ENCODE measurements at regions not wholly inside any gene's neighbourhood (a gene's known extent, or its start where the extent isn't known, plus 50 kb on each side); places are given as distances from the start of the nearest gene placed in this dataset.

DNA sequence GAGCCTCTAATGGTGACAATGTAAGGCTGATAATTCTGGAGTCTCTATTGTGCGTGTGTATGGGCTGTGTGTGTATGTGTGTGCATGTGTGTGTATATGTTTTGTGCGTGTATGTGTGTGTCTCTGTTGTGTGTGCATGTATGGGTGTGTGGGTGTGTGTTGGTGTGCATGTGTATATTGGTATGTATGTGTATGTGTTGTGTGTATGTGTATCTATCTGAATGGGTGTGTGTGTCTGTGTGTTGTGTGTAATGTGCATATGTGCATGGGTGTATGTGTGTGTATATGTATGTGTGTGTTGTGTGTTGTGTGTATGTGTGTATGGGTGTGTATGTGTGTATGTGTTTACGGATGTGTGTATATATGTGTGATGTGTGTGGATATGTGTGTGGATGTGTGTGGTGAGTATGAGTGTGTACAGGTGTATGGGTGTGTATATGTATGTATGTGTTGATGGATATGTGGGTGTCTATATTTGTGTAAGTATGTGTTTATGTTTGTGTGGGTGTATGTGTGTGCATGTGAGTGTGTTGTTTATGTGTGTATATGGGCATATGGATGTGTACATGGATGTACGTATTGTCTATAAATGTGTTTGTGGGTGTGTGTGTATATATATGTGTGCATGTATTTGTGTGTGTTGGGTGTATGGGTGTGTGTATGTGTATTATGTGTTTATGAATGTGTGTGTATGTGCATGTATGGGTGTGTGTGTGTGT, 366.7 kb downstream of the UQCRFS1 start:
- DNase-seq (ENCODE audit: low read depth in 2 of 2): no peak

DNA sequence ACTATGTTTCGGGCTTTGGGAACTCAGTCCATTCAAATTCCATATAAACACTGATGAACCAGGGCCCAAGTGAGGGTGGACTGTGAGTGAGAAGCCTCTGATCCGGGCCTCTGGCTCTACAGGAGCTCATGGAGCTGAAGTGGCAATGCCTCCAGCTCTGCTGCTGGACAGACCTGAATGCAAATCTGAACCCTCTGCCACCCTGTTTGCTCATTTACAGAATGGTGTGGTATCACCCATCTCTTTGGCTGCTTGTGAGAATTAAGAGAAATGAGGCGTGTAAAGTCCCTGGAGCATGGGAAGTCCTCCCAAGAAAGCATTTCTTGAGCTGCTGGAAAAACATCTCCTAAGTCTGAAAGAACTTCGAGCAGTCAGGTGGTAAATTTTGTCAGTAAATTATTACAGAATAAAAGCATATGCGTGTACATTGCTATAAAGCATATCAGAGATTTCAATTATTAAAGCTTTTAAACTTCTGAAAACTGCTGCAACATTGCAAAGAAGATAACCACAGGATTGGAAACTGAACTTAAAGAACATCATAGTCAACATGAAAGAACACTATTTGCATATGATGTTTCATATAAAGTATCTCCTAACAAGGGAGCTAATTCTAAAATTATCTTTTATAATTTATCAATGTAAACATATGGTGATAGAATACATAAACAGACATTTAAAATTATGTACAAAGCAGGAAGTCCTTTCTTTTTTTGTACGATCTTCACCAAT, 369.0 kb downstream of the UQCRFS1 start:
- no peak for DNase-seq (ENCODE audit: low read depth in 2 of 2)

DNA sequence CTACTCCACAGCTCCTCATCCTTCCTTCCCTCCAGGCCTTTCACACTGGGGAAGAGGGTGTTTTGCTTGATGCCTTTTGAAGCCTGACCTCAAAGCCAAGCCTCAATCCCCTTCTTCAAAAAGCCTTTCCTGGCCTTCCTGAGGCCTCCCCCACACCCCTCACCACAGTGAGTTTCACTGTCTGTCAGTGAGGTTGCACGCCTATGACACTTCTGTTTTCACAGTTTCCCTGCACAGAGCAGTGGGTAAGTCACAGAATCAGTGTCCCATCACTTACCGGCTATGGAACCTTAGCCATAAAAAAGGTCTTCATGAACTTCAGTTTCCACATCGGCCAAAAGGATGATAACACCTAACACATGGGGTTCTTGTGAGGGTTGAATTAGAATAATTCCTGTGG, 371.4 kb downstream of the UQCRFS1 start:
- DNase-seq (ENCODE audit: low read depth in 2 of 2): no peak

GRCh38 chr19:28840891-28841290, 372.1 kb downstream of the UQCRFS1 start:
- no peak for DNase-seq (ENCODE audit: low read depth in 2 of 2)

GRCh38 chr19:28839455-28839854, 373.5 kb downstream of the UQCRFS1 start:
- no peak for DNase-seq (ENCODE audit: low read depth in 2 of 2)

- DNase-seq (ENCODE audit: low read depth in 2 of 2): no peak
Observed at GRCh38 chr19:28838909-28839308, 374.0 kb downstream of the UQCRFS1 start.

GRCh38 chr19:28836421-28836820, 376.5 kb downstream of the UQCRFS1 start:
- no peak for DNase-seq (ENCODE audit: low read depth in 2 of 2)

GRCh38 chr19:28834996-28835395, 378.0 kb downstream of the UQCRFS1 start:
- no peak for DNase-seq (ENCODE audit: low read depth in 2 of 2)

DNA sequence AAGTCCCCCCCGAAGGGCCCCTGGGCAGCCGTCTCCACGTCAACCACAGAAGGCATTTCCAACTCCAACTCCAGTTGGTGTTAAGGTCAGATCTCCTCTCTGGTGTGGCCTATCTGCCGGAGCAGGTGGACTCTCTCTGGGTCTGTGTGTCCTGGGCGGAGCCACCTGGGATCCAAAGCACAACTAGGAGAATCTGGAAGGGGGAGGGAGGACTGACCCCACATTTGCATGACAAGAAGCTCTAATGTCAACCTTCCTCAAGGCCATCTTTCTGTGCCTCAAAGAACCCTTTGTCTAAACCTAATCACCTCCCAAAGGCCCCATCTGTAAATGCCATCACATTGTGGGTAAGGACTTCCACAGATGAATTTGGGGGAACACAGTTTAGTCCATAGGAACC, 381.5 kb downstream of the UQCRFS1 start:
- DNase-seq (ENCODE audit: low read depth in 2 of 2): no peak

DNA sequence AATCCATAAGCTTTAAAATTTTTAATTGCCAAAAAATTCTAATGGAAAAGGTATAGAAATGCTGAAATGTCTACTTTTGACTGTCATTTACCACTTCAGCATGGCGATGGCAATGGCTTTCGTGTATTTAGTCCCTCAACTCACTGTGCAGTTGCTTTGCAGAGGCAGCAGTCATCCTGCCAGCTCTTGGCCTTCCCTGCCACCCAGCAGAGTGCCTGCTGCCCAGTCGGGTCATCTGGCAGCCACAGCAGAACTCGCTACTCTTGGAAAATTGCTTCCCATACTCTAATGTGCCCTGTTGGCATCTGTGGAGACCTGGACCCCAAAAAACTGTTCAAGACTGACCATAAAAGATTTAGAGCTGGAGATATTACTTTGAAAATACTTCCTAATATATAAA, 383.2 kb downstream of the UQCRFS1 start:
- DNase-seq (ENCODE audit: low read depth in 2 of 2): no peak

GRCh38 chr19:28829359-28829758, 383.6 kb downstream of the UQCRFS1 start:
- DNase-seq (ENCODE audit: low read depth in 2 of 2): no peak

- DNase-seq (ENCODE audit: low read depth in 2 of 2): no peak
Observed at GRCh38 chr19:28828276-28828870, 384.6 kb downstream of the UQCRFS1 start.

DNA sequence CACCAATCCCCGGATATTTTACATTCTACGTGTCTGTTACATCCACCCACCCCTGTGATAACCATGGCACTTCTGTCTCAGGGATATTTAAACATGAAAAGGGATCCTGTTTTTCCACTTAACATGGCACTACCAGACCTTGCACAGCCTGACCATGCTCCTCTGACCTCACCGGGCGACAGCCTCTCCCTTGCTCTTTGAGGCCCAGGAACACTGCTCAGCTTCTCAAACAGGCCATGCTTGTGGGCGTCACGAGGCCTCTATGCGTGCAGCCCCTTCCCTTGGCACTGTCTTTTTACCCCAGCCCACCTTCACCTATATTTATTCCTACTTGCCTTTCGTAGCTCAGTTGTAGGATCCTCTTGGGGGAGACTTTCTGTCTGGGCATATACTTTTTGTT, 385.6 kb downstream of the UQCRFS1 start:
- no peak for DNase-seq (ENCODE audit: low read depth in 2 of 2)

DNA sequence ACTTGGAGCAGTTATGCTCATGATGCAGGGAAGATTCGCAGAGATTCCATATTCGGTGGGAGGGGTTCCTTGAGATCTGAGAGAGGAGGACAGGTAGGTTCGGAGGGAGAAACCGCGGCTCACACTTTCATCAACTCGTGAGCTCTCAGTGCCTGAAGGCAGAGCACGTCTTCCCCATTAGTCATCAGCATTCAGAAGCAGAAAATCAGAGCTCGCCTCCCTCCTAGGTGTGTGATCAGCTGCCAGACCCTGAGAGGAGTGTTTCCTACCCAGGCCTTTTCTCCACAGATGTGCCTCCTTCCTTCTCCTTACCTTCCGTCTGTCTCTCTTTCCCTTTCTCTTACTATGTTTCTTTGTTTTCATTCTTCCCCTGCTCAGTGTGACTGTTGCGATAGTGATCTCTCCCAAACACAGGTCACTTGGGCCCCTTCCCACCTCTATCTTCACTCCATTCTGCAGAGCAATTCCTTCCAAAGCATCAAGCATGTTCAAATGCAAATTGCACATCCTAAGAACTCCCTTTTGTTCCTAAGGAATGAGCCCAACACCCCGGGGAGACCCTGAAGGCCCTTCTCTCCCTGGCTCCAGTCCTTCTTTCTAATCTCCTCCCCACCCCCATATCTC, 389.5 kb downstream of the UQCRFS1 start:
- no peak for DNase-seq (ENCODE audit: low read depth in 2 of 2)

- DNase-seq (ENCODE audit: low read depth in 2 of 2): no peak
Observed at GRCh38 chr19:28820289-28820688, 392.7 kb downstream of the UQCRFS1 start.

GRCh38 chr19:28815257-28815656, 397.7 kb downstream of the UQCRFS1 start:
- no peak for DNase-seq (ENCODE audit: low read depth in 2 of 2)

DNA sequence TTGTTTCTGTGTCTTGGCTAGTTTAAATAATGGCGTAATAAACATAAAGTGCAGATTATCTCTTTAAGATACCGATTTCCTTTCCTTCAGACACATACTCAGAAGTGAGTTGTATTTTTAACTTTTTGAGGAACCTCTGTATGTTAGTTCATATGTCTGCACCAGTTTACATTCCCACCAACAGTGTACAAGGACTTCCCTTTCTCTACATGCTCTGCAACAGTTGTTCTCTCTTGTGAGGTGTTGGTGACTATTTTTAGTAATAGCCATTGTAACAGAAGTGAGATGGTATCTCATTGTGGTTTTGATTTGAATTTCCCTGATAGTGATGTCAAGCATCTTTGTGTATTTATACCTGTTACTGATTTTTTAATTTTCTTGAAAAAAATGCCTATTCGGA, 418.6 kb downstream of the UQCRFS1 start:
- no peak for DNase-seq (ENCODE audit: low read depth in 2 of 2)

DNA sequence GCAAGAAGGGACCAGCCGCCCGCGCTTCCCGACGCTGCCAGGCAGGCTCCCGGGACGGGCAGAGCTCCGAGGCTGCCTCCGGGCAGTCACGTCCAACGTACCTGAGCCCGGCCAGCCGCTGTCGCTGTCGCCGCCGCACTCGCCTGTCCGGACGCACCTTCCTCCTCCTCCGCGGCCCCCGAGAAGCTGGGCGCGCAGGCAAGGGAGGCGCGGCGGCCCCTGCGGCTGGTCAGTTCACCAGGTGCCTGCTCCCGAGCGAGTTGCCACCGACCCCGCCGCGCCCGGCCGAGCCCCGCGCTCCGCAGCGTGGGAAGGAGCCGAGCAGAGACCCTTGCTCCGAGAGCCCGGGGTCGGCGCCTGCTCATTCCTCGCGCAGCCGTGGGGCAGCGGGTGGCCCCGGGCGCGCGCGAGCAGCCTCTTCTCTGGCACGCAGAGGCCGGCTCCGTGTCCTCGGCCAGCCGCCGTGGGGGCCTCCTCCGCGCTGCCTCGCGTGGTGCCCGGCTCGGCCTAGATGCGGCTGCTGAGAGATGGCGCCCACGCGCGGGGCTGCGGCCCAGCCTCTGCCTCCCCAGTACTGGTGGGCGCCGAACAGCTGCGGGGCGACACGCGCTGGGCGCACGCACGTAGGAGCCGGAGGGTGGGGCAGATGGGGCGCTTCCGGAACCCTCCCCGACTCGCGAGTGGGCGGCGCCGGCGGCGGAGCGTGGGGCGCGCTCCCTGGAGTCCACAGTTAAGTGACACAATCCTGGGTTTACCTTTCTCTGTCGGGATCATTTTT, 419.4 kb downstream of the UQCRFS1 start:
- no peak for DNase-seq (ENCODE audit: low read depth in 2 of 2)

GRCh38 chr19:28785971-28786370, 427.0 kb downstream of the UQCRFS1 start:
- no peak for DNase-seq (ENCODE audit: low read depth in 2 of 2)

DNA sequence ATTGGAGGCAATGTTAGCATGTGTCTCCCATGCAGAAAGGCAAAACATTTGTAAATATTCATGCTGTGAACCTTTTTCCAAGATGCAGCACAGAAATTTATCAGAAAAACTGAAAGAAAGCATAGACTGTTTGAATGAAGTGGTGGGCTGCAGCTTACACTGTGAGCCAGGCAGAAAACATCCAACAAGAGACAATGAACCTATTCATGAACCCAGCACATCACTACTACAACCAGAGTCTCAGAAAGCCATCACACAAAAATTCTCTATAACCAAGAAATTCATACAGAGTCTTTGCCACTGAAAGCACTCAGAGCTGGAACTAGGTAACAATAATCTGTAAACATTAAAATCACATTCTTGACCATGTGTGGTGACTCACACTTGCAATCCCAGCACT, 448.9 kb downstream of the UQCRFS1 start:
- DNase-seq (ENCODE audit: low read depth in 2 of 2): no peak

DNA sequence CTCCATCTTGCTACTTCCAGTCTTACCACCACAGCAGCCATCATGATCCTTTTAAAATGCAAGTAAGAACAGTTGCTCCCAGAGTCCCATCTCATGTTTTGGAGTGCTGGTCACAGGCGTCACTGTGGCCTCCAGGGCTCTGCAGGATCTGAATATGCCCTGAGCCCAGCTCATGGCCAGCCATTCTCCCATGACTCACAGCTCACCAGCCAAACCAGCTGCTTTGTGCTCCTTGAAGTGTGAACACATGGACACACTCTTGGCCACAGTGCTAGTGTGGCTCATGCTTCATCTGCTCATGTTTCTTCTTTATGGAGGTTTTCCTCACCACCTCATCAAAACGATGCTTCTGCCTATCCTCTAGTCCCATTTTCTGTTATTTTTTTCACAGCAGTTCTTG, 466.5 kb downstream of the UQCRFS1 start:
- DNase-seq (ENCODE audit: low read depth in 2 of 2): no peak

- no peak for DNase-seq (ENCODE audit: low read depth in 2 of 2)
Observed at GRCh38 chr19:28744943-28745342, 468.0 kb downstream of the UQCRFS1 start.
